HEK293 (cell line): ENCODE measurements at regions not wholly inside any gene's neighbourhood (a gene's known extent, or its start where the extent isn't known, plus 50 kb on each side); places are given as distances from the start of the nearest gene placed in this dataset.

Experiments used
- FEZF1 ChIP-seq: fragments of 450-650 bp; formaldehyde crosslinking; IDR thresholded peaks from 2 replicates; pipeline ENCODE4 v1.5.1; 2016; ENCODE audit warnings: missing biosample characterization, missing genetic modification characterization
- MYNN ChIP-seq: fragments of 450-650 bp; formaldehyde crosslinking; IDR thresholded peaks from 2 replicates; pipeline ENCODE4 v1.5.1; 2016; ENCODE audit warnings: missing biosample characterization, missing genetic modification characterization, borderline replicate concordance
- OSR2 ChIP-seq: fragments of 450-650 bp; formaldehyde crosslinking; IDR thresholded peaks from 2 replicates; pipeline ENCODE4 v1.5.1; 2016; ENCODE audit warnings: missing biosample characterization, missing genetic modification characterization
- SETDB1 ChIP-seq: IDR thresholded peaks from one replicate; pipeline ENCODE4 v1.6.1; 2017; ENCODE audit warnings: mild to moderate bottlenecking, low read length, moderate library complexity, mixed read lengths; ENCODE audit not compliant: insufficient read length
- TCF7L2 ChIP-seq: IDR thresholded peaks from 2 replicates; pipeline ENCODE4 v1.6.1; 2011; ENCODE audit warnings: low read depth, mild to moderate bottlenecking, inconsistent platforms, low read length, moderate library complexity, borderline replicate concordance
- ZFHX2 ChIP-seq: fragments of 450-650 bp; formaldehyde crosslinking; conservative IDR thresholded peaks from 2 replicates; pipeline ENCODE4 v1.5.1; 2016; ENCODE audit warnings: missing biosample characterization, missing genetic modification characterization
- ZNF354C ChIP-seq: fragments of 450-650 bp; formaldehyde crosslinking; IDR thresholded peaks from 2 replicates; pipeline ENCODE4 v1.5.1; 2016; ENCODE audit warnings: missing biosample characterization, missing genetic modification characterization, low read depth, borderline replicate concordance
- ZNF501 ChIP-seq: fragments of 450-650 bp; formaldehyde crosslinking; IDR thresholded peaks from 2 replicates; pipeline ENCODE4 v1.5.1; 2016; ENCODE audit warnings: missing biosample characterization, missing genetic modification characterization
- ZNF610 ChIP-seq: fragments of 450-650 bp; formaldehyde crosslinking; IDR thresholded peaks from 2 replicates; pipeline ENCODE4 v1.5.1; 2016; ENCODE audit warnings: missing biosample characterization, missing genetic modification characterization, borderline replicate concordance
- ZSCAN23 ChIP-seq: fragments of 450-650 bp; formaldehyde crosslinking; IDR thresholded peaks from 2 replicates; pipeline ENCODE4 v1.5.1; 2016; ENCODE audit warnings: missing biosample characterization, missing genetic modification characterization
- TF ChIP-seq, protein P1 (sequence below): fragments of 450-650 bp; formaldehyde crosslinking; IDR thresholded peaks from 2 replicates; pipeline ENCODE4 v1.5.1; 2016; ENCODE audit warnings: missing biosample characterization, missing genetic modification characterization

DNA sequence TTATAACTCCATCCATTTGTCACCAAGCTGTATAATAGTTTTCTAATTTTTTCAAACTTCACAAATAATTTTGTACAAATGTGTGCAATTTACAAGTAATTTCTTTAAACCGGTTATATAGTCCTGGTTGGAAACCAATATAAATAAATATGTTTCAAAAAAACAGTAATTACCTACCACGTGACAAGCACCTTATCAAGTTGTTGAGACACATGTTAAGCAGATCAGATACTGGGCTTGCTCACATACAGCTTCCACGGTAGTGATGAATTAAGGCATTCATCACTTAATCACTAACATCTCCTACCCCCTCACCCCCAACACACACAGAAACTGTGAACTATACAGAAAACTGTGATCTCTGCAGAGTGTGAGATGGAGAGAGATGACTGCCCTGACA lies 630.0 kb upstream of the MBL2 start:
- TF ChIP-seq ZFHX2 (tag by site-specific recombination) (no peak), ZNF610 (tag by site-specific recombination) (no peak), MYNN (no peak), SETDB1 (no peak), ZSCAN23 (tag by site-specific recombination) (no peak), ZNF354C (tag by site-specific recombination) (no peak), FEZF1 (no peak), TCF7L2 (no peak), OSR2 (no peak), ZNF501 (tag by site-specific recombination) (no peak)
- TF ChIP-seq, protein P1, sequence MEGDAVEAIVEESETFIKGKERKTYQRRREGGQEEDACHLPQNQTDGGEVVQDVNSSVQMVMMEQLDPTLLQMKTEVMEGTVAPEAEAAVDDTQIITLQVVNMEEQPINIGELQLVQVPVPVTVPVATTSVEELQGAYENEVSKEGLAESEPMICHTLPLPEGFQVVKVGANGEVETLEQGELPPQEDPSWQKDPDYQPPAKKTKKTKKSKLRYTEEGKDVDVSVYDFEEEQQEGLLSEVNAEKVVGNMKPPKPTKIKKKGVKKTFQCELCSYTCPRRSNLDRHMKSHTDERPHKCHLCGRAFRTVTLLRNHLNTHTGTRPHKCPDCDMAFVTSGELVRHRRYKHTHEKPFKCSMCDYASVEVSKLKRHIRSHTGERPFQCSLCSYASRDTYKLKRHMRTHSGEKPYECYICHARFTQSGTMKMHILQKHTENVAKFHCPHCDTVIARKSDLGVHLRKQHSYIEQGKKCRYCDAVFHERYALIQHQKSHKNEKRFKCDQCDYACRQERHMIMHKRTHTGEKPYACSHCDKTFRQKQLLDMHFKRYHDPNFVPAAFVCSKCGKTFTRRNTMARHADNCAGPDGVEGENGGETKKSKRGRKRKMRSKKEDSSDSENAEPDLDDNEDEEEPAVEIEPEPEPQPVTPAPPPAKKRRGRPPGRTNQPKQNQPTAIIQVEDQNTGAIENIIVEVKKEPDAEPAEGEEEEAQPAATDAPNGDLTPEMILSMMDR (tag by site-specific recombination) = no peak
